ENCODE measurements at regions not wholly inside any gene's neighbourhood (a gene's known extent, or its start where the extent isn't known, plus 50 kb on each side); places are given as distances from the start of the nearest gene placed in this dataset.

- 85 to 89% methylated on average over 4 of the region's 4 CpGs for WGBS, 2 donors (ENCODE audit: low coverage in 1 of 2)
- TF ChIP-seq POLR2A (IDR thresholded peaks at IDR 0.05) (no peak), CTCF (IDR thresholded peaks at IDR 0.05) (no peak), EP300 (IDR thresholded peaks at IDR 0.05; ENCODE audit: low read depth) (no peak), POLR2AphosphoS5 (IDR thresholded peaks at IDR 0.05) (no peak)
- Histone ChIP-seq H3K36me3 (no peaks in the 10 kb centered on the region), H3K4me3 (no peak overlapping the region), H3K4me1 (no peaks in the 10 kb centered on the region), H3K9me3 (peaks cover 0 to 4% of the 10 kb centered on the region in 2 donors), H3K27ac (no peak overlapping the region), H3K27me3 (no peaks in the 10 kb centered on the region)
- in situ Hi-C loops (cut with MboI; ENCODE audit: low pct_ligation_motif_present in 1 of 4, low pct_unique_long_range_greater_than_20kb in 1 of 4, low sequenced_read_pairs in 3 of 4) = no loop called here
- no peak for DNase-seq
- intact Hi-C loops (cut with DNase I; ENCODE audit: low total_unique reads) = no loop called here
These were observed 540.3 kb downstream of the INHBA start for GRCh38 chr7:41162612-41163011.

GRCh38 chr7:41161041-41161587 lies 541.8 kb downstream of the INHBA start:
- TF ChIP-seq CTCF (IDR thresholded peaks at IDR 0.05) = no peak
- TF ChIP-seq POLR2A (IDR thresholded peaks at IDR 0.05) = no peak
- TF ChIP-seq POLR2AphosphoS5 (IDR thresholded peaks at IDR 0.05) = no peak
- TF ChIP-seq EP300 (IDR thresholded peaks at IDR 0.05; ENCODE audit: low read depth) = no peak
- in situ Hi-C loops (cut with MboI; ENCODE audit: low pct_ligation_motif_present in 1 of 4, low pct_unique_long_range_greater_than_20kb in 1 of 4, low sequenced_read_pairs in 3 of 4) = no loop called here
- intact Hi-C loops (cut with DNase I; ENCODE audit: low total_unique reads) = no loop called here

GRCh38 chr7:41156268-41156667 lies 546.6 kb downstream of the INHBA start:
- no peak for DNase-seq
- WGBS, 2 donors (ENCODE audit: low coverage in 1 of 2) = 67 to 72% methylated on average over 2 of the region's 2 CpGs
- intact Hi-C loops (cut with DNase I; ENCODE audit: low total_unique reads) (no loop called here), in situ Hi-C loops (cut with MboI; ENCODE audit: low pct_ligation_motif_present in 1 of 4, low pct_unique_long_range_greater_than_20kb in 1 of 4, low sequenced_read_pairs in 3 of 4) (no loop called here)
- Histone ChIP-seq H3K36me3 (no peaks in the 10 kb centered on the region), H3K4me1 (no peaks in the 10 kb centered on the region), H3K4me3 (no peak overlapping the region), H3K27me3 (no peaks in the 10 kb centered on the region), H3K9me3 (peaks cover 0 to 4% of the 10 kb centered on the region in 2 donors), H3K27ac (no peak overlapping the region)
- TF ChIP-seq POLR2A (IDR thresholded peaks at IDR 0.05) (no peak), EP300 (IDR thresholded peaks at IDR 0.05; ENCODE audit: low read depth) (no peak), POLR2AphosphoS5 (IDR thresholded peaks at IDR 0.05) (no peak), CTCF (IDR thresholded peaks at IDR 0.05) (no peak)

More at GRCh38 chr7:41161041-41161587, 541.8 kb downstream of the INHBA start:
- H3K9me3 ChIP-seq = peaks cover 0 to 4% of the 10 kb centered on the region in 2 donors
- no peak overlapping the region for H3K4me3 ChIP-seq
- no peaks in the 10 kb centered on the region for H3K27me3 ChIP-seq
- H3K36me3 ChIP-seq = no peaks in the 10 kb centered on the region
- H3K27ac ChIP-seq = no peak overlapping the region
- no peak for DNase-seq
- H3K4me1 ChIP-seq = no peaks in the 10 kb centered on the region
- 90 to 92% methylated on average over 4 of the region's 4 CpGs for WGBS, 2 donors (ENCODE audit: low coverage in 1 of 2)

- no peak for DNase-seq
- Histone ChIP-seq H3K36me3 (no peaks in the 10 kb centered on the region), H3K4me1 (no peaks in the 10 kb centered on the region), H3K4me3 (no peak overlapping the region), H3K27me3 (no peaks in the 10 kb centered on the region), H3K27ac (no peak overlapping the region), H3K9me3 (no peaks in the 10 kb centered on the region)
- in situ Hi-C loops (cut with MboI; ENCODE audit: low pct_ligation_motif_present in 1 of 4, low pct_unique_long_range_greater_than_20kb in 1 of 4, low sequenced_read_pairs in 3 of 4) (no loop called here), intact Hi-C loops (cut with DNase I; ENCODE audit: low total_unique reads) (no loop called here)
- TF ChIP-seq POLR2AphosphoS5 (IDR thresholded peaks at IDR 0.05) = no peak
- no peak for TF ChIP-seq POLR2A (IDR thresholded peaks at IDR 0.05)
- TF ChIP-seq EP300 (IDR thresholded peaks at IDR 0.05; ENCODE audit: low read depth) = no peak
- no peak for TF ChIP-seq CTCF (IDR thresholded peaks at IDR 0.05)
These were observed 549.6 kb downstream of the INHBA start for GRCh38 chr7:41153268-41153667.
